HEK293 (cell line): ENCODE measurements at regions not wholly inside any gene's neighbourhood (a gene's known extent, or its start where the extent isn't known, plus 50 kb on each side); places are given as distances from the start of the nearest gene placed in this dataset.

Experiments used
- CTCF ChIA-PET: fragments of 350-600 bp; formaldehyde crosslinking; extraction: SDS; loops from one replicate; lab custom pipeline; 2021; ENCODE audit warnings: antibody characterized with exemption; lab: Yijun Ruan, JAX
- POLR2A ChIA-PET: fragments of 300-600 bp; formaldehyde crosslinking; extraction: SDS; loops from one replicate; lab custom pipeline; 2020; ENCODE audit warnings: antibody characterized with exemption, inconsistent platforms; lab: Yijun Ruan, JAX
- H3K27ac ChIP-seq: fragments of 200-500 bp; sonication (Bioruptor generic); 2 replicates; pipeline ENCODE4 v1.5.1; 2014; ENCODE audit warnings: low read depth, low read length, control low read depth, inconsistent platforms; ENCODE audit errors: extremely low read depth
- H3K36me3 ChIP-seq, 2 experiments: fragments of 200-500 bp in 1 of 2; sonication (Bioruptor generic) in 1 of 2; 1 replicate in 1 of 2; 2 replicates in 1 of 2; pipeline ENCODE4 v1.5.1; 2014 to 2017; ENCODE audit warnings: inconsistent platforms in 2 of 2, low read length in 2 of 2; ENCODE audit not compliant: control insufficient read depth in 2 of 2, insufficient read depth in 1 of 2
- H3K4me1 ChIP-seq: fragments of 200-500 bp; sonication (Bioruptor generic); 2 replicates; pipeline ENCODE4 v1.5.1; 2014; ENCODE audit warnings: mild to moderate bottlenecking, low read length, inconsistent platforms; ENCODE audit not compliant: control insufficient read depth, insufficient read depth
- H3K4me3 ChIP-seq: 2 replicates; pipeline ENCODE4 v1.5.1; 2011; ENCODE audit warnings: low read depth, mild to moderate bottlenecking, control low read depth, low read length, moderate library complexity
- H3K9me3 ChIP-seq: fragments of 200-500 bp; sonication (Bioruptor generic); 2 replicates; pipeline ENCODE4 v1.5.1; 2014; ENCODE audit warnings: low read depth, low read length, inconsistent platforms; ENCODE audit not compliant: control insufficient read depth, insufficient read depth
- BCL11A ChIP-seq: fragments of 450-650 bp; formaldehyde crosslinking; IDR thresholded peaks from 2 replicates; pipeline ENCODE4 v1.5.1; 2016; ENCODE audit warnings: low read depth, missing biosample characterization, missing genetic modification characterization
- FEZF1 ChIP-seq: fragments of 450-650 bp; formaldehyde crosslinking; IDR thresholded peaks from 2 replicates; pipeline ENCODE4 v1.5.1; 2016; ENCODE audit warnings: missing biosample characterization, missing genetic modification characterization
- ZBTB1 ChIP-seq: fragments of 450-650 bp; formaldehyde crosslinking; IDR thresholded peaks from 2 replicates; pipeline ENCODE4 v1.5.1; 2016; ENCODE audit warnings: missing biosample characterization, missing genetic modification characterization
- ZFP37 ChIP-seq: fragments of 450-650 bp; formaldehyde crosslinking; IDR thresholded peaks from 2 replicates; pipeline ENCODE4 v1.5.1; 2016; ENCODE audit warnings: missing biosample characterization, missing genetic modification characterization
- ZNF202 ChIP-seq: fragments of 450-650 bp; formaldehyde crosslinking; IDR thresholded peaks from 2 replicates; pipeline ENCODE4 v1.5.1; 2016; ENCODE audit warnings: missing biosample characterization, missing genetic modification characterization, borderline replicate concordance
- ZNF473 ChIP-seq: fragments of 450-650 bp; formaldehyde crosslinking; IDR thresholded peaks from 2 replicates; pipeline ENCODE4 v1.5.1; 2017; ENCODE audit warnings: missing biosample characterization, missing genetic modification characterization
- ZNF501 ChIP-seq: fragments of 450-650 bp; formaldehyde crosslinking; IDR thresholded peaks from 2 replicates; pipeline ENCODE4 v1.5.1; 2016; ENCODE audit warnings: missing biosample characterization, missing genetic modification characterization
- ZNF514 ChIP-seq: fragments of 450-650 bp; formaldehyde crosslinking; IDR thresholded peaks from 2 replicates; pipeline ENCODE4 v1.5.1; 2016; ENCODE audit warnings: missing biosample characterization, missing genetic modification characterization
- ZNF529 ChIP-seq: fragments of 450-650 bp; formaldehyde crosslinking; IDR thresholded peaks from 2 replicates; pipeline ENCODE4 v1.5.1; 2017; ENCODE audit warnings: missing genetic modification characterization, missing biosample characterization; ENCODE audit not compliant: insufficient replicate concordance
- ZNF558 ChIP-seq: fragments of 450-650 bp; formaldehyde crosslinking; IDR thresholded peaks from 2 replicates; pipeline ENCODE4 v1.5.1; 2016; ENCODE audit warnings: missing biosample characterization, missing genetic modification characterization
- ZNF596 ChIP-seq: fragments of 450-650 bp; IDR thresholded peaks from 2 replicates; pipeline ENCODE4 v1.5.0; 2018; ENCODE audit warnings: missing biosample characterization, mild to moderate bottlenecking, missing genetic modification characterization, moderate library complexity
- ZNF621 ChIP-seq: fragments of 450-650 bp; formaldehyde crosslinking; IDR thresholded peaks from 2 replicates; pipeline ENCODE4 v1.5.1; 2017; ENCODE audit warnings: missing biosample characterization, missing genetic modification characterization
- ZNF629 ChIP-seq: fragments of 450-650 bp; formaldehyde crosslinking; IDR thresholded peaks from 2 replicates; pipeline ENCODE4 v1.5.1; 2017; ENCODE audit warnings: missing biosample characterization, missing genetic modification characterization
- ZNF664 ChIP-seq: fragments of 450-650 bp; formaldehyde crosslinking; IDR thresholded peaks from 2 replicates; pipeline ENCODE4 v1.5.1; 2016; ENCODE audit warnings: missing biosample characterization, missing genetic modification characterization
- ZNF76 ChIP-seq: fragments of 450-650 bp; formaldehyde crosslinking; IDR thresholded peaks from 2 replicates; pipeline ENCODE4; 2016; ENCODE audit warnings: low read depth, missing biosample characterization, missing genetic modification characterization, borderline replicate concordance
- TF ChIP-seq, protein P1 (sequence below): fragments of 450-650 bp; formaldehyde crosslinking; conservative IDR thresholded peaks from 2 replicates; pipeline ENCODE4 v1.5.1; 2016; ENCODE audit warnings: low read depth, missing biosample characterization, missing genetic modification characterization
- TF ChIP-seq, protein P2 (sequence below): fragments of 450-650 bp; formaldehyde crosslinking; IDR thresholded peaks from 2 replicates; pipeline ENCODE4 v1.5.0; 2017; ENCODE audit warnings: missing biosample characterization, missing genetic modification characterization, borderline replicate concordance
- TF ChIP-seq, protein P3 (sequence below): fragments of 450-650 bp; formaldehyde crosslinking; IDR thresholded peaks from 2 replicates; pipeline ENCODE4 v1.5.1; 2017; ENCODE audit warnings: missing biosample characterization, missing genetic modification characterization

DNA sequence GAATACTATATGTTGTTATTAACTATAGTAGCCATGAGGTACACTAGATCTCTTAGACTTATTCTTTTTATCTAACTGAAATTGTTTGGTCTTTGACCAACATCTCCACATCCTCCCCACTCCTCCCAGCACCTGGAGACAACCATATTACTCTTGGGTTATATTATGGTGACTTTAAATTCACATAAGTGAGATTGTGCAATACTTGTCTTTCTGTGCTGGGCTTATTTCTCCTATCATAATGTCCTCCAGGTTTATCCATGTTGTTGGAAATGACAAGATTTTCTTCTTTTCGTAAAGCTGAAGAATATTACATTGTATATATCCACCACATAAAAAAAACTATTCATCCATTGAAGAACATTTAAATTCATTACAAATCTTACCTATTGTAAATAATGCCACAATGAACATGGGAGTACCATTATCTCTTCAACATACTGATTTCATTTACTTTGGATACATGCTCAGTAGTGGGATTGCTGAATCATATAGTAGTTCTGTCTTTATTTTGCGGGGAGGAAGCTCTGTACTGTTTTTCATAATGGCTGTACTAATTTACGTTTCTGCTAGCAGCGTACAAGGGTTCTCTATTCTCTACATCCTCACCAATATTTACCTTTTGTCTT, 159.2 kb upstream of the SCN7A start:
- TF ChIP-seq FEZF1 = no peak
- TF ChIP-seq ZNF621 (tag by site-specific recombination) = no peak
- TF ChIP-seq ZNF514 (tag by site-specific recombination) = no peak
- no peak for TF ChIP-seq ZNF501 (tag by site-specific recombination)
- TF ChIP-seq ZNF664 (tag by site-specific recombination) = no peak
- TF ChIP-seq ZNF76 = no peak
- TF ChIP-seq, protein P1, sequence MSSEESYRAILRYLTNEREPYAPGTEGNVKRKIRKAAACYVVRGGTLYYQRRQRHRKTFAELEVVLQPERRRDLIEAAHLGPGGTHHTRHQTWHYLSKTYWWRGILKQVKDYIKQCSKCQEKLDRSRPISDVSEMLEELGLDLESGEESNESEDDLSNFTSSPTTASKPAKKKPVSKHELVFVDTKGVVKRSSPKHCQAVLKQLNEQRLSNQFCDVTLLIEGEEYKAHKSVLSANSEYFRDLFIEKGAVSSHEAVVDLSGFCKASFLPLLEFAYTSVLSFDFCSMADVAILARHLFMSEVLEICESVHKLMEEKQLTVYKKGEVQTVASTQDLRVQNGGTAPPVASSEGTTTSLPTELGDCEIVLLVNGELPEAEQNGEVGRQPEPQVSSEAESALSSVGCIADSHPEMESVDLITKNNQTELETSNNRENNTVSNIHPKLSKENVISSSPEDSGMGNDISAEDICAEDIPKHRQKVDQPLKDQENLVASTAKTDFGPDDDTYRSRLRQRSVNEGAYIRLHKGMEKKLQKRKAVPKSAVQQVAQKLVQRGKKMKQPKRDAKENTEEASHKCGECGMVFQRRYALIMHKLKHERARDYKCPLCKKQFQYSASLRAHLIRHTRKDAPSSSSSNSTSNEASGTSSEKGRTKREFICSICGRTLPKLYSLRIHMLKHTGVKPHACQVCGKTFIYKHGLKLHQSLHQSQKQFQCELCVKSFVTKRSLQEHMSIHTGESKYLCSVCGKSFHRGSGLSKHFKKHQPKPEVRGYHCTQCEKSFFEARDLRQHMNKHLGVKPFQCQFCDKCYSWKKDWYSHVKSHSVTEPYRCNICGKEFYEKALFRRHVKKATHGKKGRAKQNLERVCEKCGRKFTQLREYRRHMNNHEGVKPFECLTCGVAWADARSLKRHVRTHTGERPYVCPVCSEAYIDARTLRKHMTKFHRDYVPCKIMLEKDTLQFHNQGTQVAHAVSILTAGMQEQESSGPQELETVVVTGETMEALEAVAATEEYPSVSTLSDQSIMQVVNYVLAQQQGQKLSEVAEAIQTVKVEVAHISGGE (tag by site-specific recombination) = no peak
- no peak for TF ChIP-seq ZNF473
- TF ChIP-seq ZFP37 (tag by site-specific recombination) = no peak
- TF ChIP-seq ZNF202 = no peak
- TF ChIP-seq ZNF629 (tag by site-specific recombination) = no peak
- TF ChIP-seq BCL11A = no peak
- TF ChIP-seq, protein P2, sequence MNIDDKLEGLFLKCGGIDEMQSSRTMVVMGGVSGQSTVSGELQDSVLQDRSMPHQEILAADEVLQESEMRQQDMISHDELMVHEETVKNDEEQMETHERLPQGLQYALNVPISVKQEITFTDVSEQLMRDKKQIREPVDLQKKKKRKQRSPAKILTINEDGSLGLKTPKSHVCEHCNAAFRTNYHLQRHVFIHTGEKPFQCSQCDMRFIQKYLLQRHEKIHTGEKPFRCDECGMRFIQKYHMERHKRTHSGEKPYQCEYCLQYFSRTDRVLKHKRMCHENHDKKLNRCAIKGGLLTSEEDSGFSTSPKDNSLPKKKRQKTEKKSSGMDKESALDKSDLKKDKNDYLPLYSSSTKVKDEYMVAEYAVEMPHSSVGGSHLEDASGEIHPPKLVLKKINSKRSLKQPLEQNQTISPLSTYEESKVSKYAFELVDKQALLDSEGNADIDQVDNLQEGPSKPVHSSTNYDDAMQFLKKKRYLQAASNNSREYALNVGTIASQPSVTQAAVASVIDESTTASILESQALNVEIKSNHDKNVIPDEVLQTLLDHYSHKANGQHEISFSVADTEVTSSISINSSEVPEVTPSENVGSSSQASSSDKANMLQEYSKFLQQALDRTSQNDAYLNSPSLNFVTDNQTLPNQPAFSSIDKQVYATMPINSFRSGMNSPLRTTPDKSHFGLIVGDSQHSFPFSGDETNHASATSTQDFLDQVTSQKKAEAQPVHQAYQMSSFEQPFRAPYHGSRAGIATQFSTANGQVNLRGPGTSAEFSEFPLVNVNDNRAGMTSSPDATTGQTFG (tag by site-specific recombination) = no peak
- TF ChIP-seq ZBTB1 = no peak
- Histone ChIP-seq H3K4me1 (peaks cover 7% of the 10 kb centered on the region), H3K9me3 (no peaks in the 10 kb centered on the region), H3K36me3 (no peaks in the 10 kb centered on the region), H3K27ac (no peak overlapping the region), H3K4me3 (no peak overlapping the region)
- POLR2A ChIA-PET = no interaction called here
- CTCF ChIA-PET = no interaction called here

DNA sequence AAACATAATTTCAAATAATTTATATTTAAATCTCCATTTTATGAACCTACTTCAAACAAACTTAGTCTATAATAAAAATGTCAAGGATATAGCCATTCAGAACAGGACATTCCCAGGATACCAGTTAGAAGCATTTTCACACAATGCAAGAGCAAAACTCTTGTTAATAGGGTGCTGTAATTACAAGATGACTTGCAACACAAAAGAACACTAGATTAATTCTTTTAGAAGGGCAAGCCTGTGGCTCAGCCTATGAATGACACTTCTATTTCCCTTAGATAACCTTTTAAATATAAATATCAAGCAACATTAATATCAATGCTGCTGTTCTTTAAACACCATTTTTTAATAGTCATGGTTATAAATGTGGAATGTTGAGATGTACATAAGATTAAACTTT, 157.9 kb upstream of the SCN7A start:
- no peak overlapping the region for H3K4me3 ChIP-seq
- no peak overlapping the region for H3K27ac ChIP-seq
- no peaks in the 10 kb centered on the region for H3K9me3 ChIP-seq
- POLR2A ChIA-PET = no interaction called here
- no peak for TF ChIP-seq ZNF529
- TF ChIP-seq ZNF596 = no peak
- TF ChIP-seq ZNF558 (tag by site-specific recombination) = no peak
- TF ChIP-seq, protein P3, sequence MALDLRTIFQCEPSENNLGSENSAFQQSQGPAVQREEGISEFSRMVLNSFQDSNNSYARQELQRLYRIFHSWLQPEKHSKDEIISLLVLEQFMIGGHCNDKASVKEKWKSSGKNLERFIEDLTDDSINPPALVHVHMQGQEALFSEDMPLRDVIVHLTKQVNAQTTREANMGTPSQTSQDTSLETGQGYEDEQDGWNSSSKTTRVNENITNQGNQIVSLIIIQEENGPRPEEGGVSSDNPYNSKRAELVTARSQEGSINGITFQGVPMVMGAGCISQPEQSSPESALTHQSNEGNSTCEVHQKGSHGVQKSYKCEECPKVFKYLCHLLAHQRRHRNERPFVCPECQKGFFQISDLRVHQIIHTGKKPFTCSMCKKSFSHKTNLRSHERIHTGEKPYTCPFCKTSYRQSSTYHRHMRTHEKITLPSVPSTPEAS (tag by site-specific recombination) = no peak
- CTCF ChIA-PET = no interaction called here
- peaks cover 7% of the 10 kb centered on the region for H3K4me1 ChIP-seq
- no peaks in the 10 kb centered on the region for H3K36me3 ChIP-seq
